Adipocyte (in vitro differentiated cells): ENCODE measurements at regions not wholly inside any gene's neighbourhood (a gene's known extent, or its start where the extent isn't known, plus 50 kb on each side); places are given as distances from the start of the nearest gene placed in this dataset.

Source experiments
- DNase-seq: peaks from one replicate; pipeline ENCODE4 v3.0.0-alpha.2; 2015; ENCODE audit warnings: low read depth
- H3K27me3 ChIP-seq: replicated peaks from 2 replicates; pipeline ENCODE4 v1.7.0; 2013; ENCODE audit warnings: mild to moderate bottlenecking, low read length, moderate library complexity; ENCODE audit not compliant: control insufficient read depth, insufficient read depth
- H3K36me3 ChIP-seq: 2 replicates; pipeline ENCODE4 v1.7.0; 2013; ENCODE audit warnings: low read length, mild to moderate bottlenecking, moderate library complexity; ENCODE audit not compliant: control insufficient read depth, insufficient read depth, severe bottlenecking
- H3K4me1 ChIP-seq: 2 replicates; pipeline ENCODE4 v1.7.0; 2013; ENCODE audit warnings: mild to moderate bottlenecking, low read length, moderate library complexity; ENCODE audit not compliant: control insufficient read depth, insufficient read depth
- H3K4me3 ChIP-seq: 2 replicates; pipeline ENCODE4 v1.7.0; 2013; ENCODE audit warnings: mild to moderate bottlenecking, low read length, moderate library complexity
- H3K9ac ChIP-seq: 2 replicates; pipeline ENCODE4 v1.7.0; 2013; ENCODE audit warnings: mild to moderate bottlenecking, low read length, moderate library complexity
- H3K9me3 ChIP-seq: 2 replicates; pipeline ENCODE4 v1.7.0; 2013; ENCODE audit warnings: mild to moderate bottlenecking, low read length, moderate library complexity; ENCODE audit not compliant: control insufficient read depth

GRCh38 chr2:120428748-120429147 lies 82.8 kb downstream of the INHBB start:
- Histone ChIP-seq H3K4me1 (no peaks in the 10 kb centered on the region), H3K27me3 (peaks cover 42% of the 10 kb centered on the region), H3K36me3 (no peaks in the 10 kb centered on the region), H3K9ac (no peak overlapping the region), H3K4me3 (no peak overlapping the region), H3K9me3 (no peaks in the 10 kb centered on the region)
- DNase-seq, result no peak

GRCh38 chr2:120429586-120430500 lies 83.9 kb downstream of the INHBB start:
- no peak for DNase-seq
- no peaks in the 10 kb centered on the region for H3K9me3 ChIP-seq
- H3K36me3 ChIP-seq, result no peaks in the 10 kb centered on the region
- H3K4me1 ChIP-seq, result peaks cover 7% of the 10 kb centered on the region
- H3K9ac ChIP-seq, result no peak overlapping the region
- H3K27me3 ChIP-seq, result peaks cover 36% of the 10 kb centered on the region
- H3K4me3 ChIP-seq, result no peak overlapping the region

- Histone ChIP-seq H3K36me3 (no peaks in the 10 kb centered on the region), H3K9ac (no peak overlapping the region), H3K27me3 (peaks cover 32% of the 10 kb centered on the region), H3K4me3 (no peak overlapping the region), H3K9me3 (no peaks in the 10 kb centered on the region), H3K4me1 (peaks cover 13% of the 10 kb centered on the region)
- no peak for DNase-seq
Observed at GRCh38 chr2:120430501-120430830, 84.5 kb downstream of the INHBB start.

GRCh38 chr2:120430957-120431356 lies 85.0 kb downstream of the INHBB start:
- no peak overlapping the region for H3K4me3 ChIP-seq
- H3K36me3 ChIP-seq, result no peaks in the 10 kb centered on the region

GRCh38 chr2:120431386-120432292 lies 85.7 kb downstream of the INHBB start:
- Histone ChIP-seq H3K9me3 (no peaks in the 10 kb centered on the region), H3K4me3 (no peak overlapping the region), H3K4me1 (peaks cover 24% of the 10 kb centered on the region), H3K27me3 (peaks cover 23% of the 10 kb centered on the region), H3K9ac (no peak overlapping the region), H3K36me3 (no peaks in the 10 kb centered on the region)
- no peak for DNase-seq

More at GRCh38 chr2:120430957-120431356, 85.0 kb downstream of the INHBB start:
- no peak for DNase-seq
- H3K27me3 ChIP-seq, result peaks cover 29% of the 10 kb centered on the region
- H3K4me1 ChIP-seq, result peaks cover 18% of the 10 kb centered on the region
- no peaks in the 10 kb centered on the region for H3K9me3 ChIP-seq
- H3K9ac ChIP-seq, result no peak overlapping the region

- no peaks in the 10 kb centered on the region for H3K9me3 ChIP-seq
- no peak for DNase-seq
- H3K27me3 ChIP-seq, result peaks cover 17% of the 10 kb centered on the region
- H3K9ac ChIP-seq, result no peak overlapping the region
- no peak overlapping the region for H3K4me3 ChIP-seq
- no peaks in the 10 kb centered on the region for H3K36me3 ChIP-seq
- H3K4me1 ChIP-seq, result peaks cover 32% of the 10 kb centered on the region
Observed at GRCh38 chr2:120432293-120432975, 86.5 kb downstream of the INHBB start.

- H3K4me1 ChIP-seq, result peaks cover 39% of the 10 kb centered on the region
- H3K9ac ChIP-seq, result no peak overlapping the region
- no peak for DNase-seq
- no peaks in the 10 kb centered on the region for H3K36me3 ChIP-seq
- no peak overlapping the region for H3K4me3 ChIP-seq
- no peaks in the 10 kb centered on the region for H3K9me3 ChIP-seq
- H3K27me3 ChIP-seq, result peaks cover 17% of the 10 kb centered on the region
Observed at GRCh38 chr2:120432976-120433815, 87.3 kb downstream of the INHBB start.

GRCh38 chr2:120433816-120434290 lies 87.9 kb downstream of the INHBB start:
- Histone ChIP-seq H3K36me3 (no peaks in the 10 kb centered on the region), H3K9me3 (no peaks in the 10 kb centered on the region), H3K4me3 (no peak overlapping the region), H3K4me1 (peaks cover 45% of the 10 kb centered on the region), H3K27me3 (peaks cover 14% of the 10 kb centered on the region), H3K9ac (no peak overlapping the region)
- no peak for DNase-seq

GRCh38 chr2:120434492-120435308 lies 88.8 kb downstream of the INHBB start:
- Histone ChIP-seq H3K9ac (no peak overlapping the region), H3K9me3 (no peaks in the 10 kb centered on the region), H3K36me3 (no peaks in the 10 kb centered on the region), H3K4me1 (peaks cover 45% of the 10 kb centered on the region), H3K27me3 (peaks cover 17% of the 10 kb centered on the region), H3K4me3 (no peak overlapping the region)
- DNase-seq, result peak; percentile 95
